ENCODE measurements at regions not wholly inside any gene's neighbourhood (a gene's known extent, or its start where the extent isn't known, plus 50 kb on each side); places are given as distances from the start of the nearest gene placed in this dataset.

- H3K27ac ChIP-seq (ENCODE audit: low read depth, low read length, poor library complexity, severe bottlenecking), result no peak overlapping the region
- no peaks in the 10 kb centered on the region for H3K27me3 ChIP-seq (replicated peaks; ENCODE audit: insufficient read depth, low read depth, low read length, poor library complexity)
- H3K9me3 ChIP-seq (ENCODE audit: low read depth, low read length, poor library complexity, severe bottlenecking), result no peaks in the 10 kb centered on the region
- no TSS peak for BruUV-seq (replicated peaks)
- TF ChIP-seq CTCF (conservative IDR thresholded peaks at IDR 0.05; ENCODE audit: low read depth, low read length) (no peak), EZH2 (IDR thresholded peaks at IDR 0.05; ENCODE audit: borderline replicate concordance, low read depth, low read length, poor library complexity, severe bottlenecking) (no peak)
- intact Hi-C loops (cut with micrococcal nuclease; ENCODE audit: unreplicated experiment), result no loop called here
- H3K4me3 ChIP-seq (ENCODE audit: low read depth, low read length, poor library complexity, severe bottlenecking), result no peak overlapping the region
- ChIA-PET POLR2A (ENCODE audit: low non-redundant PET) (no interaction called here), CTCF (no interaction called here)
- no peaks in the 10 kb centered on the region for H3K4me1 ChIP-seq (ENCODE audit: insufficient read depth, low read length, poor library complexity, severe bottlenecking)
- no peak for DNase-seq (ENCODE audit: low spot score)
- H3K36me3 ChIP-seq (ENCODE audit: insufficient read depth, low read length, poor library complexity, severe bottlenecking), result no peaks in the 10 kb centered on the region
These were observed 299.9 kb upstream of the MYOCD start for GRCh38 chr17:12365805-12366204.

DNA sequence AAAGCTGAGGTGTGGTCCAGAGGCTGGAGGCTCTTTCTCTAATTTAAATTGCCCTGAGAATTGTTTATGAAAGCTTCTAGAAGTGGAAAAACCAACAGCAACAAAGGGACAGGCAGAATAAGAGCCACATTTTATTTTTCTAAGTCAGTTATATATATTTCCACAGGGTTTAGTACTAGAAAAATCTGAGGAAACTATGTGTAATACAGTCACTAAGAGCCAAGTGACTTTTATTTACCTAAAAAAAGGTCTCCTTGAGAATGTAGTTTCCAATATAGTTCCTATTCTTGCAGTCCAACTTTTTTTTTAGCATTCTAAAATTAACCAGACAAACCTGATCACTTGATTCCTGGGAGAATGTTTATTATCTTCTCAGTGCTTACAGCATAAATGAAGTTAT is 296.6 kb upstream of the MYOCD start:
- no peaks in the 10 kb centered on the region for H3K27me3 ChIP-seq (replicated peaks; ENCODE audit: insufficient read depth, low read depth, low read length, poor library complexity)
- CTCF ChIA-PET, result no interaction called here
- H3K4me3 ChIP-seq (ENCODE audit: low read depth, low read length, poor library complexity, severe bottlenecking), result no peak overlapping the region
- TF ChIP-seq EZH2 (IDR thresholded peaks at IDR 0.05; ENCODE audit: borderline replicate concordance, low read depth, low read length, poor library complexity, severe bottlenecking) (no peak), CTCF (conservative IDR thresholded peaks at IDR 0.05; ENCODE audit: low read depth, low read length) (no peak)
- H3K4me1 ChIP-seq (ENCODE audit: insufficient read depth, low read length, poor library complexity, severe bottlenecking), result no peaks in the 10 kb centered on the region
- BruUV-seq (replicated peaks), result no TSS peak
- intact Hi-C loops (cut with micrococcal nuclease; ENCODE audit: unreplicated experiment), result no loop called here
- H3K9me3 ChIP-seq (ENCODE audit: low read depth, low read length, poor library complexity, severe bottlenecking), result no peaks in the 10 kb centered on the region
- no peak overlapping the region for H3K27ac ChIP-seq (ENCODE audit: low read depth, low read length, poor library complexity, severe bottlenecking)
- no peaks in the 10 kb centered on the region for H3K36me3 ChIP-seq (ENCODE audit: insufficient read depth, low read length, poor library complexity, severe bottlenecking)
- POLR2A ChIA-PET (ENCODE audit: low non-redundant PET), result no interaction called here
- no peak for DNase-seq (ENCODE audit: low spot score)

- Histone ChIP-seq H3K27me3 (replicated peaks; ENCODE audit: insufficient read depth, low read depth, low read length, poor library complexity) (no peaks in the 10 kb centered on the region), H3K9me3 (ENCODE audit: low read depth, low read length, poor library complexity, severe bottlenecking) (no peaks in the 10 kb centered on the region), H3K36me3 (ENCODE audit: insufficient read depth, low read length, poor library complexity, severe bottlenecking) (no peaks in the 10 kb centered on the region), H3K27ac (ENCODE audit: low read depth, low read length, poor library complexity, severe bottlenecking) (no peak overlapping the region), H3K4me1 (ENCODE audit: insufficient read depth, low read length, poor library complexity, severe bottlenecking) (no peaks in the 10 kb centered on the region), H3K4me3 (ENCODE audit: low read depth, low read length, poor library complexity, severe bottlenecking) (no peak overlapping the region)
- no peak for DNase-seq (ENCODE audit: low spot score)
- POLR2A ChIA-PET (ENCODE audit: low non-redundant PET), result no interaction called here
- intact Hi-C loops (cut with micrococcal nuclease; ENCODE audit: unreplicated experiment), result no loop called here
- TF ChIP-seq CTCF (conservative IDR thresholded peaks at IDR 0.05; ENCODE audit: low read depth, low read length), result no peak
- TF ChIP-seq EZH2 (IDR thresholded peaks at IDR 0.05; ENCODE audit: borderline replicate concordance, low read depth, low read length, poor library complexity, severe bottlenecking), result no peak
- CTCF ChIA-PET, result no interaction called here
- no TSS peak for BruUV-seq (replicated peaks)
These were observed 289.4 kb upstream of the MYOCD start for GRCh38 chr17:12376276-12376675.
